ENCODE measurements at regions not wholly inside any gene's neighbourhood (a gene's known extent, or its start where the extent isn't known, plus 50 kb on each side); places are given as distances from the start of the nearest gene placed in this dataset.
"Not testable (repeated sequence)": the region's sequence is repeated elsewhere in the genome, so short reads cannot be mapped to it uniquely, and the experiment has no call there.

- DNase-seq (ENCODE audit: low read depth): no peak
These were observed 310.2 kb downstream of the SLITRK5 start for GRCh38 chr13:87981416-87981815.

- no peak for DNase-seq (ENCODE audit: low read depth)
These were observed 311.2 kb downstream of the SLITRK5 start for GRCh38 chr13:87982400-87982799.

DNA sequence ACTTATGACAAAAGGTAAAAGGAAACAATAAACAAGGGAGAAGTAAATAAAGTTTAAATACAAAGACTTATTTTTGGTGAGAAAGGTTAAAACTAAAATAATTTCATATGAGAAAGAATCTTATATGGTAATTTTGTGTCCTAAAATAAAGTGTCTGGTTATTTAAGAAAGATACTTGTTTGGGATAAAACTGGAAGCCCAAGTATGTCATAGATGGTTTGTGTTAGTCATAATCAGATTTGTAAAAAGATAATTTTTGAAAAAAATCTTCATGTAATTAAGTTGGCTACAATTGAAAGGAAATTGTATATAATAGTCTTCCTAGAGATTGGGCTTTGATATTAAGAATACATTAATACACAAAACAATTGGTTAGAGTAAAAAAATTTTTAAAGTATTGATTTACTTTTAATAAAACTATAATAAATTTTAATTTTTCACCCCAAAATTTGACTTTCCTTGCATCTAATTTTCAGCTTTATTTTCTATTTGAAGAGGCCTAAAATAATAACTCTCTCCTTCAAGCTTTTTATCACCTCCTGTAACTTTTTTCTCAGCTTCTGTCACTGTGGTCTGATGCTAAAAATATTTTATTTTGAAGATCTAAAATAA, 315.6 kb downstream of the SLITRK5 start:
- DNase-seq (ENCODE audit: low read depth): no peak

GRCh38 chr13:87998081-87998480, 326.9 kb downstream of the SLITRK5 start:
- no peak for DNase-seq (ENCODE audit: low read depth)

DNA sequence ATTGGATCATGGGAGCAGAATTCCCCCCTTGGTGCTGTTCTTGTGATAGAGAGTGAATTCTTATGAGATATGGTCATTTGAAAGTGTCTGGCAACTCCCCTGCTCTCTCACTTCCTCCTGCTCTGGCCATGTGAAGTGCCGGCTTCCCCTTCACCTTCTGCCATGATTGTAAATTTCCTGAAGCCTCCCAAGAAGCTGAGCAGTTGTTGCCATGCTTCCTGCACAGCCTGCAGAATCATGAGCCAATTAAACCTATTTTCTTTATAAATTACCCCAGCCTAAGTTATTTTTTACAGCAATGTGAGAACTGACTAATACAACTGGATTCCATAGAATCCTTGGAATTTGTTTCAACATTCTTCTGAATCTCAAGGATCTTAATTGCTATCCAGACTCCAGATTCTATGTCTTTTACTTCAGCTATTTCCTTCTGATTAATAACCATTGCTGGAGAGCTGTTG, 328.1 kb downstream of the SLITRK5 start:
- no peak for DNase-seq (ENCODE audit: low read depth)

DNA sequence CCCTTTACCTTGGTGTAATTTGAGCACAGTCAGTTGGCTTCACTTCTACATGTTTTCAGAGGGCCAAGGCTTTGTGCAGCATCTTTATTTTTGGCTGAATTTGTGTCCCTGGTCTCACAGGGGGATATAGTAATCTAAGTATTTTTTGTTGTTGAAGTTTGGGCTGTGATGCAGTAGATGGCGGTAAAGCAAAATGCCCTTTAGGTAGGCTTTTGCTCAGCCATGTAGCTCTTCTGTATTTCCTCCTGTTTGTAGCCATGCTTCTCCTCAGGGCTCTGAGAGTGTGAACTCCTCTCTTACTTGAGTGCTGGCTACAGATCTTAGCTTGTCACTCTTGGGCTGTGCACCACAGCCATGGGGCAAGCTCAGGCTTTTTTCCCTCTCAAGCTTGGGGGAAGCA, 328.6 kb downstream of the SLITRK5 start:
- no peak for DNase-seq (ENCODE audit: low read depth)

- no peak for DNase-seq (ENCODE audit: low read depth)
These were observed 329.1 kb downstream of the SLITRK5 start for GRCh38 chr13:88000239-88000638.

DNA sequence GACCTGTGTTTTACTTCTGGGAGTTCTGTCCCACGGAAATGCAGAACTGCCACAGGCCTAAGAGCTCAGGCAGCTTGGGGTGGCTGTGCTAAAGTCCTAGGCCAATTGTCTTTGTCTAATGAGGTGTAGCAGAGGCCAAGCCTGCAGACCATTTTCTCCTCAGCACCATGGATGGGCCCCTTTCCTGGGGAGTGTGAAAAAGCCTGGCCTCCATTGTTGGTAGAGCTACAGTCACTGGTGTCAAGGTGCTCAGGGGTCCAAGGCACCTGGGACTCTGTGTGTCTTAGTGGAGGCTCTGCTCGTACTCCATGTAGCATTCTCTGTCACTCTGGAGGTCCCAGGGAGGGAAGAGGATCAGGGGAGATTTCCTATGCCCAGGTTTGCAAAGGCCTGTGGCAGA, 329.6 kb downstream of the SLITRK5 start:
- DNase-seq (ENCODE audit: low read depth): no peak

- no peak for DNase-seq (ENCODE audit: low read depth)
These were observed 334.0 kb downstream of the SLITRK5 start for GRCh38 chr13:88005188-88005587.

DNA sequence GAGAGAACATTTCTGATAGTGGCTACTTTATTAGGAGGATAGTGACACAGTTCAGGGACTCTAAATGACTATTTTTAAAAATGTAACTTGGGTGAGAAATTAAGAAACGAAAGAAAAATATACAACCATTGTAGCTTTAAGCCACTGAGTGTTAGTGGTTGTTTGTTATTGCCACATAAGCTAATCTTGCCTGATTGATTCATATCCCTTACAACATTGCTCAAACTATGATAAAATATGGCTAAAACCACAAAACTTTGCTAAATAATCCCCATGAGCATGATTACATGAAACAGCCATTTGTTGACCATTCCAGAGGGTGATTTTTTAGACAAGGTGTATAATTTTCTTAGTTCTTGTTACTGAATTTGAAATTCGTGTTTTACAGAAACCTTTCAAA, 343.4 kb downstream of the SLITRK5 start:
- no peak for DNase-seq (ENCODE audit: low read depth)

GRCh38 chr13:88022431-88023208, 351.4 kb downstream of the SLITRK5 start:
- no peak for DNase-seq (ENCODE audit: low read depth)

DNA sequence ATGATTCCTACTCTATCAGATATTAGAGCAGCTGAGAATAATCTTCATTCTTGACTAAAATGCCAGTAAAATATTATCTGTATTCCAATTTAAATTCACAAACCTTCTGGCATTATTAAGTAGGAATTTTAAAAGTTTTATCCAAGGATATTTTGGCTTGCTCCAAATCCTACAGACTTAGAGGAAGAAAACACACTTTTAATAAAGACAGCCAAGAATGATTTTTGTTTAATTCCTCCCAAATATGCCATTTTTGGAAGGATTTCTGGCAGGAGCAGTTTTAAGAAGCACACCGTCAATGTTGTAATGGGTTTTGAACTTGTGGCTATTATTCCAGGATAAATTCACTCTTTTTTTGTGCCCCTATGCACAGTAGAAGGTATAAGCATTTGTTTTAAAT, 355.1 kb downstream of the SLITRK5 start:
- no peak for DNase-seq (ENCODE audit: low read depth)

DNA sequence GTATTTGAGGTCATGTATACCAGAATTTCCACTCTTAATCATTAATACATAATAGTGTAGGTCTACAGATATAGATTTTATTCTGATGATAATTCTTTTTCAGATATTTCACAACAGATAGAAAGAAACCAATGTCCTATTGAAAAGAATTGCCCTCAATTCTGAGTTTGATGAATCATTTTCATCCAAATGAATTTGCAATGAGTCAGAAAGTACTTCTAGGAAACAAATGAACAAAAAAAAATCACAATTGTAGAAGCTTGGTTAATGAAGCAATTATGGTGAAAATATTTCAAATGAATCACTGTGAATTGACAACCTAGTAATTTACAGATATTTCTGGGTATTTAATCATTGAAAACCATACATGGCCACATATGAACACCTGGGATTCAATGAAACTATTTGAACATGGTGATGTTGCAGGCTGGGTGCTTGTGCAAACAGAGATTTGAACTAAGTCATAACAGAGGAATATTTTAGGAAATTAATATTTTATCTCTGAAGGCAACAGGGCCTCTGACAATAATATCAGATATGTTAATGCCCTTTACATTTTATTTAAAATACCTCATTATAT, 360.9 kb downstream of the SLITRK5 start:
- DNase-seq (ENCODE audit: low read depth): no peak

DNA sequence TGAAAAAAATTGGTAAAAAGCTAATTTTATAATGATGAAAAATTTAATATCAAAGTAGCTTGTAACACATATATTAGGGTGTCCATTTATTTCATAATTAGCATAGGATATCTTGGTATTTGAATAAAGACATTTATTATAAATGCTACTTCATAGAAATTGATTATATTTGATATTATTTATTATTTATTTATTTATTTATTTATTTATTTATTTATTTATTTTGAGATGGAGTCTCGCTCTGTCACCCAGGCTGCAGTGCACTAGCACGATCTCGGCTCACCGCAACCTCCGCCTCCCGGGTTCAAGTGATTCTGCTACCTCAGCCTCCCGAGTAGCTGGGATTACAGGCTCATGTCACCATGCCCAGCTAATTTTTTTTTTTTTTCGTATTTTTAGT, 365.0 kb downstream of the SLITRK5 start:
- DNase-seq (ENCODE audit: low read depth): not testable (repeated sequence)

GRCh38 chr13:88042489-88042888, 371.3 kb downstream of the SLITRK5 start:
- DNase-seq (ENCODE audit: low read depth): no peak

DNA sequence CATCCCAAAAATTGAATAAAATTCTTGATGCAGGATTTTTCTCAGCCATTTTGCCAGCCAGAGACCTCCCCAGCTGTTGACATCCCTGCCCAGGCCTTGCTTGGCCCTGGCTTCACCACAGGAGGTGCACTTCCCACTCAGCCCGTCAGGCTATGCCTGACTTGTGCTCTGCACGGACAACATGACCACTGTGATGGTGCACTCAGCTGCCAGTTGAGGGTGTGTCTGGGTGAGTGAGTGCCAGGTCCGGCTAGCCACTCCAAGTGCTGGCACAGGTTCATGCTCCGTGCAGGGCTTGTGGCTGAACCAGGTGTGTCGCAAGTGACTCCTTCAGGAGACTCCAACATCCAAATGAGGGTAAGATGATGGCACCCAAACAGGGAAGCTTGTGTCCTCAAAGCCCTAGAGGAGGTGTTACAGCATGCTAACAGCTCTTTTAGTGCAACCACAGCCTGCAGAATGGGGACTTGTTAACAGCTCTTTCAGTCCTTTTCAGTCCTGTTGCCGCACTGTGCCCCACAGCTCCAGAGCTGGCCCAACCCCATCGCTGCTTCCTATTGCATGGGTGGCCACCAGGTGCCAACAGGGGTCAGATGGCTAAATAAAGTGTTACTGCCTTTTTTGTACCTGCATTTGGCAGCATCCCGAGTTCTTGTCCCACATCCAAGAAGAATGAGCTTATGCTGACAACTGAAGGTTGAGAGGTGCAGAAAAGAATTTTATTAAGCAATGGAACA, 380.7 kb downstream of the SLITRK5 start:
- DNase-seq (ENCODE audit: low read depth): no peak

- no peak for DNase-seq (ENCODE audit: low read depth)
These were observed 392.6 kb downstream of the SLITRK5 start for GRCh38 chr13:88063741-88064140.

DNA sequence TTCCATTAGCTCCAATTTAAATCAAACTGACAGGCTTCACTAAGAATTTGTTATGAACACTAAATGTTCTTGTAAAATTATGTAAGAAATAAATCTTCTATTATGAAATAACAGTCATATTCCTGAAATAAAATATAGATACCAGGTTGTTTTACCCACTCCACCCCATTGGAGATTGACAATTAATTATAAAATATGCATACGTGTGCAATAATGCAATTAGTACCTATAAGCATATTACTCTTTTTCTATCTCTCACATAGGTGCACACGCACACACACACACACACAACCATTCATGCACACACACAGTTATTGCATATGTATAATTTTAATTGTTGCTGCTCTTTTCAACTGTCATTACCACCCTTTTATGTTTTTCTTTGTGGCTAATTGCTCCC, 395.7 kb downstream of the SLITRK5 start:
- no peak for DNase-seq (ENCODE audit: low read depth)

- no peak for DNase-seq (ENCODE audit: low read depth)
These were observed 397.1 kb downstream of the SLITRK5 start for GRCh38 chr13:88068316-88068715.

- DNase-seq (ENCODE audit: low read depth): no peak
These were observed 397.8 kb downstream of the SLITRK5 start for GRCh38 chr13:88068975-88069374.

DNA sequence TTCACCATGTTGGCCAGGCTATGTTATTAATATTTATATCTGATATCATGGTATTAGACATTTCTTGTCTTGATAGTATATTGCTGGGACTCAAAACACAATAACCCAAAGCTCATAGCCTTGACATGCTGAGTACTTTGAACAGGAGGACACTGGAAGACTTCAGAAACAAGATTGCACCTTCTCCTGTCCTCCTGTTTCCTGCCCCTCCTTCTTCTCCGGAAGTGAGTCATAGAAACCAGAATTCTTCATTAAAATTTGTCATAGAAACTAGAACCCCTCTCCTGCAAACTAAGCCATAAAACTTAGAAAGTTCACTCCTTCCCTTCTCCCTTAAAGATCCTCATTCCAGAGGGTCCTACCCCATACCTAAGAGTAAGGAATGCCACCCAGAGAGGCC, 400.2 kb downstream of the SLITRK5 start:
- DNase-seq (ENCODE audit: low read depth): no peak

- no peak for DNase-seq (ENCODE audit: low read depth)
These were observed 403.8 kb downstream of the SLITRK5 start for GRCh38 chr13:88074794-88075510.

All from activated T-cell treated with anti-CD3 and anti-CD28 coated beads for 48 hours (primary cell).